ENCODE measurements at regions not wholly inside any gene's neighbourhood (a gene's known extent, or its start where the extent isn't known, plus 50 kb on each side); places are given as distances from the start of the nearest gene placed in this dataset.

- Histone ChIP-seq H3K4me1 (ENCODE audit: low read depth) (no peaks in the 10 kb centered on the region), H3K36me3 (ENCODE audit: low read depth) (no peaks in the 10 kb centered on the region), H3K4me3 (no peak overlapping the region), H3K9me3 (no peaks in the 10 kb centered on the region)
- ATAC-seq (no peak), DNase-seq (no peak)
- intact Hi-C loops (cut with DNase I, micrococcal nuclease), result no loop called here
- TF ChIP-seq, protein P1, sequence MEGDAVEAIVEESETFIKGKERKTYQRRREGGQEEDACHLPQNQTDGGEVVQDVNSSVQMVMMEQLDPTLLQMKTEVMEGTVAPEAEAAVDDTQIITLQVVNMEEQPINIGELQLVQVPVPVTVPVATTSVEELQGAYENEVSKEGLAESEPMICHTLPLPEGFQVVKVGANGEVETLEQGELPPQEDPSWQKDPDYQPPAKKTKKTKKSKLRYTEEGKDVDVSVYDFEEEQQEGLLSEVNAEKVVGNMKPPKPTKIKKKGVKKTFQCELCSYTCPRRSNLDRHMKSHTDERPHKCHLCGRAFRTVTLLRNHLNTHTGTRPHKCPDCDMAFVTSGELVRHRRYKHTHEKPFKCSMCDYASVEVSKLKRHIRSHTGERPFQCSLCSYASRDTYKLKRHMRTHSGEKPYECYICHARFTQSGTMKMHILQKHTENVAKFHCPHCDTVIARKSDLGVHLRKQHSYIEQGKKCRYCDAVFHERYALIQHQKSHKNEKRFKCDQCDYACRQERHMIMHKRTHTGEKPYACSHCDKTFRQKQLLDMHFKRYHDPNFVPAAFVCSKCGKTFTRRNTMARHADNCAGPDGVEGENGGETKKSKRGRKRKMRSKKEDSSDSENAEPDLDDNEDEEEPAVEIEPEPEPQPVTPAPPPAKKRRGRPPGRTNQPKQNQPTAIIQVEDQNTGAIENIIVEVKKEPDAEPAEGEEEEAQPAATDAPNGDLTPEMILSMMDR (IDR thresholded peaks at IDR 0.05), result no peak
Measured at GRCh38 chr20:11324990-11325389, 592.7 kb upstream of the BTBD3 start.

- TF ChIP-seq, protein P1 (IDR thresholded peaks at IDR 0.05), result no peak
- no peaks in the 10 kb centered on the region for H3K4me1 ChIP-seq (ENCODE audit: low read depth)
- no peaks in the 10 kb centered on the region for H3K9me3 ChIP-seq
- no peaks in the 10 kb centered on the region for H3K36me3 ChIP-seq (ENCODE audit: low read depth)
- peak in 1 of 3 donors; percentile 19 for DNase-seq
- no peak overlapping the region for H3K4me3 ChIP-seq
- peak; percentile 52 for ATAC-seq
- intact Hi-C loops (cut with DNase I, micrococcal nuclease), result no loop called here
Measured at GRCh38 chr20:11328839-11329238, 588.9 kb upstream of the BTBD3 start.

GRCh38 chr20:11329271-11329670 is 588.4 kb upstream of the BTBD3 start:
- Histone ChIP-seq H3K36me3 (ENCODE audit: low read depth) (no peaks in the 10 kb centered on the region), H3K9me3 (no peaks in the 10 kb centered on the region), H3K4me1 (ENCODE audit: low read depth) (no peaks in the 10 kb centered on the region), H3K4me3 (no peak overlapping the region)
- intact Hi-C loops (cut with DNase I, micrococcal nuclease), result no loop called here
- DNase-seq (no peak), ATAC-seq (no peak)
- TF ChIP-seq, protein P1 (IDR thresholded peaks at IDR 0.05), result no peak

GRCh38 chr20:11331096-11331495 is 586.6 kb upstream of the BTBD3 start:
- no peaks in the 10 kb centered on the region for H3K36me3 ChIP-seq (ENCODE audit: low read depth)
- intact Hi-C loops (cut with DNase I, micrococcal nuclease), result no loop called here
- no peak overlapping the region for H3K4me3 ChIP-seq
- ATAC-seq, result no peak
- no peaks in the 10 kb centered on the region for H3K4me1 ChIP-seq (ENCODE audit: low read depth)
- TF ChIP-seq, protein P1 (IDR thresholded peaks at IDR 0.05), result no peak
- no peak for DNase-seq
- H3K9me3 ChIP-seq, result no peaks in the 10 kb centered on the region

DNA sequence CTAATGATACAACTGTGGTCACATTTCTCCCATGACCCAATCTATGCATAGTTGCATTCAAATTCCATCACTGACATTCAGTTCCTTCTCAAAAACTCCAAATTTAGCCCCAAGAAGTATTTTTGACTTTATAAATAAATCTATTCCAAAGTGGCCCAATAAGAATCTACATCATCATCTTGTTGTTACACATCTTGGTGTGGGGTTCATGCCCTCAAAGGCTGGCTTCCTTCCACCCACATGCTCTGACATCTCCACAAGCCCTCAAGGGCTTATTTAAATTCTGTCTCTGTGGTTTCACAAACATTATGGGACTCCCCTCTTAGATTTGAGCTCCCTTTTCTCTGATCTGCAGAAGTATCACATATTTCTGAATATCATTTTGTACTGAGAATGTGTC is 585.3 kb upstream of the BTBD3 start:
- Histone ChIP-seq H3K4me1 (ENCODE audit: low read depth) (no peaks in the 10 kb centered on the region), H3K4me3 (no peak overlapping the region), H3K9me3 (no peaks in the 10 kb centered on the region), H3K36me3 (ENCODE audit: low read depth) (no peaks in the 10 kb centered on the region)
- no peak for DNase-seq
- TF ChIP-seq, protein P1 (IDR thresholded peaks at IDR 0.05), result no peak
- intact Hi-C loops (cut with DNase I, micrococcal nuclease), result no loop called here
- no peak for ATAC-seq

DNA sequence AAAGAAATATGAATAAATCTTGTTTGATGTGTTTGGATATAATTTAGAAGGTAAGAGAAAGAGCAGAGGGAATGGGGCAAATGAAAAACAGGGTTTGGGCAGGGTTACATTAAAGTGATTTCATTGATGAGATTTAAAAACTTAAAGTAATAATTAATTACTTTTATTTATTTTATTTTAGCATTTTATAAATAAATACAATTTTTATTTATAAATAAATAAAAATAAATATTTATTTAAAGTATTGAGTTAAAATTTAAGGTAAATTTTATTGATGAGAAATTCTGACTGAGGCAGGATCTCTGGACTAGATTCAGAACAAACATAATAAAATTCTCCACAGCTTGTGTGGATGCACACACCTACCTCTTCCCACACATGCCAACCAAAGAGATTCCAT is 584.1 kb upstream of the BTBD3 start:
- intact Hi-C loops (cut with DNase I, micrococcal nuclease), result no loop called here
- H3K9me3 ChIP-seq, result no peaks in the 10 kb centered on the region
- no peaks in the 10 kb centered on the region for H3K36me3 ChIP-seq (ENCODE audit: low read depth)
- no peak overlapping the region for H3K4me3 ChIP-seq
- TF ChIP-seq, protein P1 (IDR thresholded peaks at IDR 0.05), result no peak
- no peak for ATAC-seq
- no peaks in the 10 kb centered on the region for H3K4me1 ChIP-seq (ENCODE audit: low read depth)
- DNase-seq, result no peak

Data from mucosa of descending colon (tissue), 3 donors.